OCI-M2 (cell line): ENCODE measurements at regions not wholly inside any gene's neighbourhood (a gene's known extent, or its start where the extent isn't known, plus 50 kb on each side); places are given as distances from the start of the nearest gene placed in this dataset.

Source experiments
- DNase-seq: peaks from one replicate; lab custom pipeline; 2025; ENCODE audit not compliant: unreplicated experiment; lab: John Stamatoyannopoulos, UW

- no peak for DNase-seq
Observed at GRCh38 chr4:138030375-138030774, 211.8 kb downstream of the SLC7A11 start.

GRCh38 chr4:138028923-138029322, 213.2 kb downstream of the SLC7A11 start:
- DNase-seq, result no peak

- no peak for DNase-seq
Observed at GRCh38 chr4:138021139-138021830, 220.9 kb downstream of the SLC7A11 start.

- no peak for DNase-seq
Observed at GRCh38 chr4:138014590-138015288, 227.4 kb downstream of the SLC7A11 start.

- no peak for DNase-seq
Observed at GRCh38 chr4:138013625-138014024, 228.5 kb downstream of the SLC7A11 start.

GRCh38 chr4:138010639-138011038, 231.5 kb downstream of the SLC7A11 start:
- no peak for DNase-seq

GRCh38 chr4:138007572-138007971, 234.6 kb downstream of the SLC7A11 start:
- DNase-seq, result no peak

- no peak for DNase-seq
Observed at GRCh38 chr4:138005486-138005885, 236.7 kb downstream of the SLC7A11 start.

- DNase-seq, result no peak
Observed at GRCh38 chr4:138003248-138003647, 238.9 kb downstream of the SLC7A11 start.

GRCh38 chr4:137998666-137999429, 243.3 kb downstream of the SLC7A11 start:
- DNase-seq, result no peak

GRCh38 chr4:137997496-137997895, 244.7 kb downstream of the SLC7A11 start:
- no peak for DNase-seq

GRCh38 chr4:137994853-137995252, 247.3 kb downstream of the SLC7A11 start:
- DNase-seq, result no peak

GRCh38 chr4:137993232-137993631, 248.9 kb downstream of the SLC7A11 start:
- no peak for DNase-seq

- DNase-seq, result no peak
Observed at GRCh38 chr4:137981277-137981676, 260.9 kb downstream of the SLC7A11 start.

- DNase-seq, result no peak
Observed at GRCh38 chr4:137980641-137981040, 261.5 kb downstream of the SLC7A11 start.

- no peak for DNase-seq
Observed at GRCh38 chr4:137979938-137980337, 262.2 kb downstream of the SLC7A11 start.

- DNase-seq, result peak; percentile 68
Observed at GRCh38 chr4:137968956-137969678, 273.0 kb downstream of the SLC7A11 start.

GRCh38 chr4:137967480-137968190, 274.5 kb downstream of the SLC7A11 start:
- no peak for DNase-seq

- no peak for DNase-seq
Observed at GRCh38 chr4:137966504-137966903, 275.6 kb downstream of the SLC7A11 start.

- DNase-seq, result no peak
Observed at GRCh38 chr4:137961051-137961438, 281.1 kb downstream of the SLC7A11 start.
